GM12878 (cell line): ENCODE measurements at regions not wholly inside any gene's neighbourhood (a gene's known extent, or its start where the extent isn't known, plus 50 kb on each side); places are given as distances from the start of the nearest gene placed in this dataset.
"Not testable (repeated sequence)": the region's sequence is repeated elsewhere in the genome, so short reads cannot be mapped to it uniquely, and the experiment has no call there.

Source experiments
- ATAC-seq: fragments of 200-7000 bp; cut with Tn5 transposase; 3 replicates; pipeline ENCODE4 v1.9.1; 2020; ENCODE audit warnings: mild to moderate bottlenecking, moderate library complexity
- BruUV-seq: library from RNA; stranded (reverse); fragments of 400-500 nt; replicated peaks from 2 replicates; lab custom pipeline; 2021; lab: Mats Ljungman, UMichigan
- CTCF ChIA-PET: fragments of 300-600 bp; sonication (Branson Sonifier 250); formaldehyde crosslinking; extraction: SDS; loops from one replicate; lab custom pipeline; 2021; ENCODE audit warnings: inconsistent platforms; lab: Yijun Ruan, JAX
- POLR2A ChIA-PET: fragments of 350-600 bp; formaldehyde crosslinking; extraction: SDS; loops from one replicate; lab custom pipeline; 2021; ENCODE audit warnings: inconsistent platforms; lab: Charles Lee
- RAD21 ChIA-PET: fragments of 300-600 bp; sonication (Branson Sonifier 250); formaldehyde crosslinking; loops from one replicate; lab custom pipeline; 2023; ENCODE audit warnings: antibody characterized with exemption; ENCODE audit not compliant: unreplicated experiment; lab: Charles Lee
- SMC1A ChIA-PET: fragments of 300-600 bp; sonication (Branson Sonifier 250); formaldehyde crosslinking; loops from one replicate; lab custom pipeline; 2023; ENCODE audit not compliant: unreplicated experiment, uncharacterized antibody; lab: Charles Lee
- DNase-seq: peaks from one replicate; pipeline ENCODE4 v3.0.0-alpha.2; 2011; ENCODE audit warnings: low read depth, low spot score
- FAIRE-seq: peaks from 3 replicates; lab custom pipeline; 2011; peaks lifted over from hg19 to GRCh38; lab: Jason Lieb, UNC
- H2AFZ ChIP-seq: 2 replicates; pipeline ENCODE4 v1.6.0; 2011; ENCODE audit warnings: low read depth, low read length, control low read depth; ENCODE audit not compliant: control insufficient read depth
- H3K27ac ChIP-seq: 2 replicates; pipeline ENCODE4 v1.5.1; 2011; ENCODE audit warnings: control low read depth; ENCODE audit not compliant: control insufficient read depth, insufficient read depth
- H3K27me3 ChIP-seq, 2 experiments: replicated peaks in 1 of 2; 2 replicates each; pipeline versions ENCODE4 v1.6.0 to v1.6.1; 2011; ENCODE audit warnings: low read length in 1 of 2; ENCODE audit not compliant: control insufficient read depth in 2 of 2, insufficient read depth in 2 of 2
- H3K36me3 ChIP-seq, 2 experiments: 2 replicates each; pipeline ENCODE4 v1.5.1; 2011; ENCODE audit warnings: low read length in 1 of 2; ENCODE audit not compliant: control insufficient read depth in 2 of 2, insufficient read depth in 2 of 2
- H3K4me1 ChIP-seq: 2 replicates; pipeline ENCODE4 v1.6.1; 2011; ENCODE audit warnings: mild to moderate bottlenecking, low read length, moderate library complexity, mixed read lengths; ENCODE audit not compliant: control insufficient read depth, insufficient read depth
- H3K4me2 ChIP-seq: 2 replicates; pipeline ENCODE4 v1.6.0; 2011; ENCODE audit warnings: control low read depth; ENCODE audit not compliant: control insufficient read depth, insufficient read depth
- H3K4me3 ChIP-seq: fragments of 200-600 bp; sonication (generic); 2 replicates; pipeline ENCODE4 v1.5.1; 2016
- H3K79me2 ChIP-seq: 2 replicates; pipeline ENCODE4 v1.6.0; 2011; ENCODE audit warnings: low read length; ENCODE audit not compliant: control insufficient read depth, insufficient read depth
- H3K9ac ChIP-seq: 2 replicates; pipeline ENCODE4 v1.8.0; 2011; ENCODE audit warnings: low read length, control low read depth, mixed read lengths; ENCODE audit not compliant: control insufficient read depth, insufficient read depth
- H3K9me3 ChIP-seq: replicated peaks from 3 replicates; pipeline ENCODE4 v1.5.1; 2011; ENCODE audit warnings: mild to moderate bottlenecking, low read length; ENCODE audit not compliant: control insufficient read depth, insufficient read depth
- H4K20me1 ChIP-seq: 2 replicates; pipeline ENCODE4 v1.6.0; 2011; ENCODE audit not compliant: control insufficient read depth, insufficient read depth
- ATF7 ChIP-seq: fragments of 450-650 bp; IDR thresholded peaks from 2 replicates; pipeline ENCODE4 v1.6.1; 2016; ENCODE audit warnings: low read depth, mild to moderate bottlenecking
- LARP7 ChIP-seq: fragments of 450-650 bp; IDR thresholded peaks from 2 replicates; pipeline ENCODE4 v1.6.1; 2017; ENCODE audit warnings: mild to moderate bottlenecking
- WGBS: methylation state at CpG from one replicate; pipeline ENCODE4 v1.1.6; 2016; ENCODE audit warnings: low lambda C conversion rate; ENCODE audit not compliant: insufficient replicate concordance, insufficient coverage; ENCODE audit errors: missing lambda C conversion rate; 5-methylcytosine and 5-hydroxymethylcytosine counted together
- in situ Hi-C: fragments of 300-500 bp; cut with MboI; formaldehyde crosslinking; loops from 9 replicates; pipeline ENCODE4 v1.14.3; 2018; ENCODE audit warnings: mixed read lengths
- intact Hi-C: fragments of 100-400 bp; cut with micrococcal nuclease; formaldehyde crosslinking; loops from one replicate; pipeline ENCODE4 v1.14.2; 2022; ENCODE audit not compliant: unreplicated experiment
- TF ChIP-seq, protein P1 (sequence below): fragments of 450-650 bp; IDR thresholded peaks from 2 replicates; pipeline ENCODE4 v1.6.1; 2017; ENCODE audit warnings: mild to moderate bottlenecking, moderate library complexity

DNA sequence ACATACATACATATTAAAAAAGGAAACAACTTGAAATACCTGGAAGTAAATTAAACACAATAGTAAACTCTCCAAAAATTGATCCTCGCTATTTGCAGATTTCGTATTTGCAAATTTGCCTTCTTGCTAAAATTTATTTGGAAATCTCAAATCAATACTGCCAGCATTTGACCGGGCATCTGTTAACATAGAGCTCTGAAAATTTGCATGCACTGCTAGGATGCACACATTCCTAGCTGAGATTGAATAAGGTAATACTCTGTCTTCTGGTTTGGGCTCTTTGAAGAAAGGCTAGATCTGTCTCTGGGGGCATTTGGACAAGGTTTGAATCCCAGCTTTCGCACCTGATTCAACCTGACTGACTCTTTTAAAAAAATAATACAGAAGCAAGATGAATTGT lies 729.1 kb upstream of the MGAT4C start (continued):
- TF ChIP-seq, protein P1, sequence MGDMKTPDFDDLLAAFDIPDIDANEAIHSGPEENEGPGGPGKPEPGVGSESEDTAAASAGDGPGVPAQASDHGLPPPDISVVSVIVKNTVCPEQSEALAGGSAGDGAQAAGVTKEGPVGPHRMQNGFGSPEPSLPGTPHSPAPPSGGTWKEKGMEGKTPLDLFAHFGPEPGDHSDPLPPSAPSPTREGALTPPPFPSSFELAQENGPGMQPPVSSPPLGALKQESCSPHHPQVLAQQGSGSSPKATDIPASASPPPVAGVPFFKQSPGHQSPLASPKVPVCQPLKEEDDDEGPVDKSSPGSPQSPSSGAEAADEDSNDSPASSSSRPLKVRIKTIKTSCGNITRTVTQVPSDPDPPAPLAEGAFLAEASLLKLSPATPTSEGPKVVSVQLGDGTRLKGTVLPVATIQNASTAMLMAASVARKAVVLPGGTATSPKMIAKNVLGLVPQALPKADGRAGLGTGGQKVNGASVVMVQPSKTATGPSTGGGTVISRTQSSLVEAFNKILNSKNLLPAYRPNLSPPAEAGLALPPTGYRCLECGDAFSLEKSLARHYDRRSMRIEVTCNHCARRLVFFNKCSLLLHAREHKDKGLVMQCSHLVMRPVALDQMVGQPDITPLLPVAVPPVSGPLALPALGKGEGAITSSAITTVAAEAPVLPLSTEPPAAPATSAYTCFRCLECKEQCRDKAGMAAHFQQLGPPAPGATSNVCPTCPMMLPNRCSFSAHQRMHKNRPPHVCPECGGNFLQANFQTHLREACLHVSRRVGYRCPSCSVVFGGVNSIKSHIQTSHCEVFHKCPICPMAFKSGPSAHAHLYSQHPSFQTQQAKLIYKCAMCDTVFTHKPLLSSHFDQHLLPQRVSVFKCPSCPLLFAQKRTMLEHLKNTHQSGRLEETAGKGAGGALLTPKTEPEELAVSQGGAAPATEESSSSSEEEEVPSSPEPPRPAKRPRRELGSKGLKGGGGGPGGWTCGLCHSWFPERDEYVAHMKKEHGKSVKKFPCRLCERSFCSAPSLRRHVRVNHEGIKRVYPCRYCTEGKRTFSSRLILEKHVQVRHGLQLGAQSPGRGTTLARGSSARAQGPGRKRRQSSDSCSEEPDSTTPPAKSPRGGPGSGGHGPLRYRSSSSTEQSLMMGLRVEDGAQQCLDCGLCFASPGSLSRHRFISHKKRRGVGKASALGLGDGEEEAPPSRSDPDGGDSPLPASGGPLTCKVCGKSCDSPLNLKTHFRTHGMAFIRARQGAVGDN, result no peak
- TF ChIP-seq LARP7 (no peak), ATF7 (no peak)

DNA sequence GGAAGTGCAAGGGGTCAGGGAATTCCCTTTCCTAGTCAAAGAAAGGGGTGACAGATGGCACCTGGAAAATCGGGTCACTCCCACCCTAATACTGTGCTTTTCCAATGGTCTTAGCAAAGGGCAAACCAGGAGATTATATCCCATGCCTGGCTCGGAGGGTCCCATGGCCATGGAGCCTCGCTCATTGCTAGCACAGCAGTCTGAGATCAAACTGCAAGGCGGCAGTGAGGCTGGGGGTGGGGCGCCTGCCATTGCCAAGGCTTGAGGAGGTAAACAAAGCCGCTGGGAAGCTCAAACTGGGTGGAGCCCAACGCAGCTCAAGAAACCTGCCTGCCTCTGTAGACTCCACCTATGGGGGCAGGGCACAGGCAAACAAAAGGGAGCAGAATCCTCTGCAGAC lies 714.4 kb upstream of the MGAT4C start:
- intact Hi-C loops, CTCF ChIA-PET, H3K4me1 ChIP-seq, DNase-seq, H3K9ac ChIP-seq, SMC1A ChIA-PET, H3K4me2 ChIP-seq, RAD21 ChIA-PET, in situ Hi-C loops, FAIRE-seq, H3K79me2 ChIP-seq, H3K27me3 ChIP-seq, BruUV-seq, H3K4me3 ChIP-seq, H4K20me1 ChIP-seq, H2AFZ ChIP-seq, ATAC-seq, H3K9me3 ChIP-seq, H3K27ac ChIP-seq, H3K36me3 ChIP-seq, POLR2A ChIA-PET: not testable (repeated sequence)
- 16% methylated on average over 6 of the region's 7 CpGs for WGBS
